GM23248 (cell line): ENCODE measurements at regions not wholly inside any gene's neighbourhood (a gene's known extent, or its start where the extent isn't known, plus 50 kb on each side); places are given as distances from the start of the nearest gene placed in this dataset.

ENCODE experiments used
- DNase-seq: peaks from one replicate; pipeline ENCODE4 v3.0.0-alpha.2; 2015
- H2AFZ ChIP-seq: fragments of 200-600 bp; sonication (generic); 2 replicates; pipeline ENCODE4 v1.6.1; 2016; ENCODE audit warnings: antibody characterized with exemption
- H3F3A ChIP-seq: fragments of 200-600 bp; sonication (generic); 2 replicates; pipeline ENCODE4 v1.6.1; 2016; ENCODE audit warnings: mild to moderate bottlenecking, antibody characterized with exemption, mixed run types; ENCODE audit not compliant: insufficient read depth
- H3K27ac ChIP-seq: fragments of 200-600 bp; sonication (generic); 2 replicates; pipeline ENCODE4 v1.5.1; 2016; ENCODE audit warnings: mild to moderate bottlenecking
- H3K27me3 ChIP-seq: fragments of 200-600 bp; sonication (generic); replicated peaks from 2 replicates; pipeline ENCODE4 v1.6.1; 2016; ENCODE audit warnings: mild to moderate bottlenecking; ENCODE audit not compliant: insufficient read depth
- H3K36me3 ChIP-seq: fragments of 200-600 bp; sonication (generic); 2 replicates; pipeline ENCODE4 v1.6.1; 2016; ENCODE audit warnings: low read depth, mild to moderate bottlenecking
- H3K4me1 ChIP-seq: fragments of 200-600 bp; sonication (generic); 2 replicates; pipeline ENCODE4 v1.6.1; 2016; ENCODE audit warnings: mild to moderate bottlenecking; ENCODE audit not compliant: insufficient read depth
- H3K4me2 ChIP-seq: fragments of 200-600 bp; sonication (generic); one replicate; pipeline ENCODE4 v1.6.1; 2016; ENCODE audit warnings: mild to moderate bottlenecking; ENCODE audit not compliant: unreplicated experiment
- H3K4me3 ChIP-seq: fragments of 200-600 bp; sonication (generic); 2 replicates; pipeline ENCODE4 v1.5.1; 2016; ENCODE audit warnings: mild to moderate bottlenecking
- H3K79me2 ChIP-seq: fragments of 200-600 bp; sonication (generic); 2 replicates; pipeline ENCODE4 v1.6.1; 2016; ENCODE audit warnings: mild to moderate bottlenecking; ENCODE audit not compliant: insufficient read depth
- H3K9ac ChIP-seq: fragments of 200-600 bp; sonication (generic); 2 replicates; pipeline ENCODE4 v1.6.1; 2016; ENCODE audit warnings: mild to moderate bottlenecking
- H3K9me2 ChIP-seq: fragments of 200-600 bp; sonication (generic); 2 replicates; pipeline ENCODE4 v1.6.1; 2016; ENCODE audit warnings: mixed run types, mild to moderate bottlenecking, moderate library complexity; ENCODE audit not compliant: insufficient read depth
- H3K9me3 ChIP-seq: fragments of 200-600 bp; sonication (generic); one replicate; pipeline ENCODE4 v1.6.1; 2017; ENCODE audit warnings: low read depth
- H4K20me1 ChIP-seq: fragments of 200-600 bp; sonication (generic); 2 replicates; pipeline ENCODE4 v1.6.0; 2016; ENCODE audit not compliant: insufficient read depth
- EZH2 ChIP-seq: fragments of 200-600 bp; sonication (generic); IDR thresholded peaks from 2 replicates; pipeline ENCODE4 v1.6.1; 2018; ENCODE audit warnings: antibody characterized with exemption, mild to moderate bottlenecking; ENCODE audit not compliant: insufficient read depth, poor library complexity, severe bottlenecking
- EZH2phosphoT487 ChIP-seq: fragments of 200-600 bp; sonication (generic); IDR thresholded peaks from 2 replicates; pipeline ENCODE4 v1.6.1; 2018; ENCODE audit warnings: antibody characterized with exemption, moderate library complexity, mild to moderate bottlenecking, low read depth; ENCODE audit not compliant: insufficient read depth
- WGBS, 2 experiments: methylation state at CpG; one replicate each; pipeline ENCODE4 v1.1.6; 2015 to 2017; ENCODE audit warnings: low lambda C conversion rate in 2 of 2, low coverage in 1 of 2; ENCODE audit errors: missing lambda C conversion rate in 2 of 2; 5-methylcytosine and 5-hydroxymethylcytosine counted together
- in situ Hi-C: fragments of 300-500 bp; cut with MboI; formaldehyde crosslinking; loops from 2 replicates; pipeline ENCODE4 v1.15.0; 2020

- H3K79me2 ChIP-seq: no peaks in the 10 kb centered on the region
- H3K36me3 ChIP-seq: no peaks in the 10 kb centered on the region
- no peak overlapping the region for H2AFZ ChIP-seq
- H3K4me1 ChIP-seq: peaks cover 3% of the 10 kb centered on the region; the same call in 1 of the 2 replicates
- H4K20me1 ChIP-seq: no peaks in the 10 kb centered on the region
- 73 to 87% methylated on average over 2 of the region's 2 CpGs for WGBS, 2 experiments
- no peak overlapping the region for H3K4me3 ChIP-seq
- H3K9ac ChIP-seq: no peak overlapping the region
- no peaks in the 10 kb centered on the region for H3F3A ChIP-seq
- DNase-seq: no peak
- no peak overlapping the region for H3K27ac ChIP-seq
- no peak overlapping the region for H3K4me2 ChIP-seq
- TF ChIP-seq EZH2phosphoT487 (no peak), EZH2 (no peak)
- H3K27me3 ChIP-seq: no peaks in the 10 kb centered on the region
- in situ Hi-C loops: no loop called here
- H3K9me3 ChIP-seq: no peaks in the 10 kb centered on the region
- H3K9me2 ChIP-seq: no peaks in the 10 kb centered on the region
Observed at GRCh38 chr4:140212194-140212593, 58.2 kb upstream of the MAML3 start.

- WGBS, 2 experiments: 51 to 70% methylated on average over 2 of the region's 2 CpGs
- Histone ChIP-seq H3K9me3 (no peaks in the 10 kb centered on the region), H3F3A (no peaks in the 10 kb centered on the region), H4K20me1 (no peaks in the 10 kb centered on the region), H3K4me3 (no peak overlapping the region), H3K4me1 (peaks cover 3% of the 10 kb centered on the region; the same call in 1 of the 2 replicates), H3K36me3 (no peaks in the 10 kb centered on the region), H3K79me2 (no peaks in the 10 kb centered on the region), H3K9me2 (no peaks in the 10 kb centered on the region), H3K27me3 (no peaks in the 10 kb centered on the region), H2AFZ (no peak overlapping the region), H3K9ac (no peak overlapping the region), H3K4me2 (no peak overlapping the region), H3K27ac (no peak overlapping the region)
- in situ Hi-C loops: no loop called here
- DNase-seq: no peak
- no peak for TF ChIP-seq EZH2
Observed at GRCh38 chr4:140211693-140212092, 57.7 kb upstream of the MAML3 start.

- Histone ChIP-seq H3K4me2 (no peak overlapping the region), H3F3A (no peaks in the 10 kb centered on the region), H4K20me1 (no peaks in the 10 kb centered on the region), H3K27me3 (no peaks in the 10 kb centered on the region), H3K9me2 (no peaks in the 10 kb centered on the region), H2AFZ (no peak overlapping the region), H3K9ac (no peak overlapping the region), H3K4me1 (peaks cover 3% of the 10 kb centered on the region; the same call in 1 of the 2 replicates), H3K4me3 (no peak overlapping the region), H3K27ac (no peak overlapping the region), H3K36me3 (no peaks in the 10 kb centered on the region), H3K79me2 (no peaks in the 10 kb centered on the region), H3K9me3 (no peaks in the 10 kb centered on the region)
- TF ChIP-seq EZH2phosphoT487: no peak
- TF ChIP-seq EZH2: no peak
- no peak for DNase-seq
- in situ Hi-C loops: no loop called here
Observed at GRCh38 chr4:140211161-140211560, 57.2 kb upstream of the MAML3 start.

GRCh38 chr4:140208921-140209320 is 54.9 kb upstream of the MAML3 start:
- Histone ChIP-seq H4K20me1 (no peaks in the 10 kb centered on the region), H3K79me2 (no peaks in the 10 kb centered on the region), H3K4me2 (no peak overlapping the region), H3K27ac (no peak overlapping the region), H3K9me2 (no peaks in the 10 kb centered on the region), H3K36me3 (no peaks in the 10 kb centered on the region), H3F3A (no peaks in the 10 kb centered on the region), H3K4me3 (no peak overlapping the region), H3K9ac (no peak overlapping the region), H3K27me3 (no peaks in the 10 kb centered on the region), H3K4me1 (peaks cover 3% of the 10 kb centered on the region; the same call in 1 of the 2 replicates), H3K9me3 (no peaks in the 10 kb centered on the region), H2AFZ (no peak overlapping the region)
- DNase-seq: no peak
- in situ Hi-C loops: no loop called here
- TF ChIP-seq EZH2phosphoT487 (no peak), EZH2 (no peak)
- WGBS, 2 experiments: 67 to 69% methylated on average over 1 of the region's 1 CpG
